HepG2 (cell line): ENCODE measurements at regions not wholly inside any gene's neighbourhood (a gene's known extent, or its start where the extent isn't known, plus 50 kb on each side); places are given as distances from the start of the nearest gene placed in this dataset.

Source experiments
- CTCF ChIP-seq: sonication (generic); formaldehyde crosslinking; IDR thresholded peaks from 2 replicates; pipeline ENCODE4 v1.5.0; 2020; ENCODE audit warnings: mild to moderate bottlenecking, missing genetic modification reagents, moderate library complexity
- E2F1 ChIP-seq: sonication (generic); formaldehyde crosslinking; IDR thresholded peaks from 2 replicates; pipeline ENCODE4 v1.5.0; 2020; ENCODE audit warnings: missing genetic modification reagents
- EZH2 ChIP-seq: conservative IDR thresholded peaks from 2 replicates; pipeline ENCODE4 v1.6.1; 2012; ENCODE audit warnings: mild to moderate bottlenecking, low read depth, low read length, moderate library complexity
- KLF9 ChIP-seq: IDR thresholded peaks from 2 replicates; pipeline ENCODE4 v1.6.1; 2016; ENCODE audit warnings: low read depth
- NFIC ChIP-seq: IDR thresholded peaks from 2 replicates; pipeline ENCODE4 v1.6.1; 2012; ENCODE audit warnings: mild to moderate bottlenecking, low read length, inconsistent platforms
- POLR2A ChIP-seq, 2 experiments: IDR thresholded peaks; 2 replicates each; pipeline ENCODE4 v1.6.1; 2011; ENCODE audit warnings: low read depth in 2 of 2, low read length in 2 of 2, mild to moderate bottlenecking in 1 of 2, moderate library complexity in 1 of 2; ENCODE audit not compliant: insufficient read depth in 1 of 2
- SMC3 ChIP-seq: IDR thresholded peaks from 2 replicates; pipeline ENCODE4 v1.6.1; 2011; ENCODE audit warnings: low read length, improper control_type of control experiment
- SMYD3 ChIP-seq: sonication (generic); formaldehyde crosslinking; IDR thresholded peaks from 2 replicates; pipeline ENCODE4 v1.8.1; 2023; ENCODE audit warnings: mild to moderate bottlenecking, missing genetic modification reagents
- SRF ChIP-seq: IDR thresholded peaks from 2 replicates; pipeline ENCODE4 v1.6.1; 2011; ENCODE audit warnings: mild to moderate bottlenecking, low read depth, low read length, moderate library complexity
- STAT6 ChIP-seq: sonication (generic); formaldehyde crosslinking; IDR thresholded peaks from 2 replicates; pipeline ENCODE4 v1.4.0; 2020; ENCODE audit warnings: missing genetic modification reagents, mild to moderate bottlenecking, borderline replicate concordance

GRCh38 chr11:23123753-23124152 is 263.5 kb upstream of the CCDC179 start:
- TF ChIP-seq STAT6 (CRISPR knock-in tag): no peak
- TF ChIP-seq SMC3: no peak
- no peak for TF ChIP-seq POLR2A (IDR thresholded peaks at IDR 0.05; ENCODE audit: insufficient read depth in 1 of 2, low read depth in 2 of 2, low read length in 2 of 2)
- no peak for TF ChIP-seq EZH2
- no peak for TF ChIP-seq CTCF (CRISPR knock-in tag)
- no peak for TF ChIP-seq KLF9 (CRISPR knock-in tag)
- TF ChIP-seq SMYD3 (CRISPR knock-in tag): no peak
- no peak for TF ChIP-seq NFIC
- no peak for TF ChIP-seq SRF
- TF ChIP-seq E2F1 (CRISPR knock-in tag): no peak
